ENCODE measurements at regions not wholly inside any gene's neighbourhood (a gene's known extent, or its start where the extent isn't known, plus 50 kb on each side); places are given as distances from the start of the nearest gene placed in this dataset.

DNA sequence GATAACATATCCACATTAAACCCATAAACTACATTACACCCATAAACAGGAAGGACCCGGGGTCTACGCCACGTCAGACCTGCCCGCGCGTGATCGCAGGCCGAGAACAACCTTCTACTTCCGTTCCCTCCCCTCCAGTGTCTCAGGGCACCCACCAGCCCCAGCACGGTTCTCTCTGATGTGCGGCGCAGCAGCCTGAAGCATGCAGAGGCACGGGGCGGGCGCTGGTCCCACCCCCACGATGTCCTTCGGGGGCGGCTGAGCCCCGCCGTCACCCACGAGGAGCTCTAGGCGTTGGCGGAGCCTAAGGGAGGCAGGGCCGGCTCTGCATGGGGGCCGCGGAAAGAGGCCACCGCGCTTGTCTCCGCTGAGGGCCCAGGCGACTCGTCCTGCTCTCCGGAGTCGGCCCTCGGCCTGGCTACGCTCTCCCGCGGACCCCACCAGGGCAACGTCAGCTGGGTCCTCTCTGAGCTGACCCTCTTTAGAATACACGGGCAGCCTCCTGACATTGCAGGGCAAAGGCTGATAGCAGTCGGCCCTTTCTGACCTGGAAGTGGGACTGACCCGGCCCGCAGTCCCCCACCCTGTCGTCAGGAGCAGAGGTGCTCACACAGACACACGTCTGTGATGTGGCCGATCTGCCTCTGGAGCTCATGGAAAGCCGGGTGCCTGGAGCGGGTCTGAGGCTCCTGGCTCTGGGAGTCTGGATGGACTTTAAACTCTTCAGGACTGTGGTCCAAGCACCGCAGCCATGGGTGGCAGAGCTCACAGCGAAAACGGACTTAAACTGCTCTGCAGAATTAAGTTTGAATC is 65.6 kb upstream of the ADGRA1 start:
- TF ChIP-seq, protein P1, sequence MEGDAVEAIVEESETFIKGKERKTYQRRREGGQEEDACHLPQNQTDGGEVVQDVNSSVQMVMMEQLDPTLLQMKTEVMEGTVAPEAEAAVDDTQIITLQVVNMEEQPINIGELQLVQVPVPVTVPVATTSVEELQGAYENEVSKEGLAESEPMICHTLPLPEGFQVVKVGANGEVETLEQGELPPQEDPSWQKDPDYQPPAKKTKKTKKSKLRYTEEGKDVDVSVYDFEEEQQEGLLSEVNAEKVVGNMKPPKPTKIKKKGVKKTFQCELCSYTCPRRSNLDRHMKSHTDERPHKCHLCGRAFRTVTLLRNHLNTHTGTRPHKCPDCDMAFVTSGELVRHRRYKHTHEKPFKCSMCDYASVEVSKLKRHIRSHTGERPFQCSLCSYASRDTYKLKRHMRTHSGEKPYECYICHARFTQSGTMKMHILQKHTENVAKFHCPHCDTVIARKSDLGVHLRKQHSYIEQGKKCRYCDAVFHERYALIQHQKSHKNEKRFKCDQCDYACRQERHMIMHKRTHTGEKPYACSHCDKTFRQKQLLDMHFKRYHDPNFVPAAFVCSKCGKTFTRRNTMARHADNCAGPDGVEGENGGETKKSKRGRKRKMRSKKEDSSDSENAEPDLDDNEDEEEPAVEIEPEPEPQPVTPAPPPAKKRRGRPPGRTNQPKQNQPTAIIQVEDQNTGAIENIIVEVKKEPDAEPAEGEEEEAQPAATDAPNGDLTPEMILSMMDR (conservative IDR thresholded peaks at IDR 0.05 in 1 of 2, IDR thresholded peaks at IDR 0.05 in 1 of 2; ENCODE audit: extremely low read depth in 1 of 2, insufficient read depth in 1 of 2, low read depth in 1 of 2, low read length in 2 of 2) = no peak
- no peak for TF ChIP-seq EZH2 (IDR thresholded peaks at IDR 0.05; ENCODE audit: borderline replicate concordance, low read length)
